ENCODE measurements at regions not wholly inside any gene's neighbourhood (a gene's known extent, or its start where the extent isn't known, plus 50 kb on each side); places are given as distances from the start of the nearest gene placed in this dataset.

DNA sequence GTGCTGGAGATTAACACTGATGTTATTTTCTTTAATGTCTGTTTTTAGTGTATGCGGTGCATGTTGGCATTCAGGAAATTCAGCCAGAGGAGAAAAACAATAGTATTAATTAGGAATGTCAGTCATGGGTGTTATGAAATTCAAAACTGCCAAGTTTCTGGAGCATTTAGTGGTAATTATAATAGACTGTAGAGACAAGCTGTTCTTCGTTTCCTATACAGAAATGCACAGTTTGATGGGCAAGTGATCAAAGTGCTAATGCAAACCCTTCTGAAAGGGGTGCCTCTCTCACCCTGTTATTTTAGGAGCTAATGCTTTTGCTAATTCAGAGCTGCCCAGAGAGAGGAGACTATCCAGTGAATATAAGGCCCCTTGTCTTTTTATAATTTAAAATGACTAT is 573.8 kb upstream of the EEF2KMT start:
- H3K4me3 ChIP-seq (ENCODE audit: low read length in 2 of 2), result no peak overlapping the region
- peaks cover 0 to 3% of the 10 kb centered on the region in 2 donors for H3K27me3 ChIP-seq (ENCODE audit: control insufficient read depth in 1 of 2, insufficient read depth in 2 of 2, low read length in 2 of 2)
- no peaks in the 10 kb centered on the region for H3K9me3 ChIP-seq (ENCODE audit: control insufficient read depth in 2 of 2, low read length in 2 of 2)
- no peaks in the 10 kb centered on the region for H3K36me3 ChIP-seq (ENCODE audit: control insufficient read depth in 2 of 2, insufficient read depth in 2 of 2, low read length in 2 of 2)
- no peak overlapping the region for H3K27ac ChIP-seq (ENCODE audit: low read length)
- no peak overlapping the region for H3K9ac ChIP-seq (ENCODE audit: low read length in 2 of 2)
- no peaks in the 10 kb centered on the region for H3K4me1 ChIP-seq (ENCODE audit: control insufficient read depth, insufficient read depth, low read length)

DNA sequence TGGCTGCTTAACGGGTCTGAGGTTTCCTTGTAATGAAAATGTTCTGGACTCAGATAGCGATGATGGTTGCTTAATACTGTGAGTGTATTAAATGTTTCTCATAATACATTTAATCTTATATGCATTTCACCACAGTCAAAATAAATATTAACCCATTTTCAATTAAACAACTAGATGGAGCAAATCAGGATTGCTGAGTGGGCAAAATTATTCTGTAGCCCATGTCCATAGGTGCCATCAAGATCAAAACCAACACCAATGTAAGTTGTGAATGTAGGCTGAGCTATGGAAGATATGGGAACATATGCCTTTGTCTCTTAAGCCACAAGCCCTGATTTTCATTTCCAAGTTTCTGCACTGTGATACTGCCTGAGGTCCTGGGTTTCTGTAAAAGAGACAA is 572.6 kb upstream of the EEF2KMT start:
- no peaks in the 10 kb centered on the region for H3K9me3 ChIP-seq (ENCODE audit: control insufficient read depth in 2 of 2, low read length in 2 of 2)
- H3K9ac ChIP-seq (ENCODE audit: low read length in 2 of 2), result no peak overlapping the region
- H3K36me3 ChIP-seq (ENCODE audit: control insufficient read depth in 2 of 2, insufficient read depth in 2 of 2, low read length in 2 of 2), result no peaks in the 10 kb centered on the region
- H3K27me3 ChIP-seq (ENCODE audit: control insufficient read depth in 1 of 2, insufficient read depth in 2 of 2, low read length in 2 of 2), result peaks cover 0 to 3% of the 10 kb centered on the region in 2 donors
- H3K4me1 ChIP-seq (ENCODE audit: control insufficient read depth, insufficient read depth, low read length), result no peaks in the 10 kb centered on the region
- no peak overlapping the region for H3K4me3 ChIP-seq (ENCODE audit: low read length in 2 of 2)
- no peak overlapping the region for H3K27ac ChIP-seq (ENCODE audit: low read length)

DNA sequence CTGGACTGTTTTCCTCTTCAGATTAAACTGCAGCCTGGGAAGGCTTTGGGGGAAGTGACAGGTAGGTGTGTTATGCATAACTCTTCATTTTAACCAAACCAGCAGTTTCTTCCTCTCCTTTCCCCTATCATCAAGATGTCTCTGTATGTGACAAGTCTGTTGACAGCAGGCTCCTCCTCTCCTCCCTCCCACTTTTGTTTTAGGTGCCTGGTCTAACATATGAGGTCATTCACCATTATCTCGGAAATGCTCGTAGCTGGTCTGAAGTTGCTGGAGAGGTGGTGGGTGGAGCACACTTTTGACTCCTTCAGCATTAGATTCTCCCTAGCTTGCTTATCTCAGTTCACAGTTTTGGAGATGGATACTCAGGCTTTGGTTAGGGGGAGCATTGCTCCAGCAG is 571.0 kb upstream of the EEF2KMT start:
- no peak overlapping the region for H3K4me3 ChIP-seq (ENCODE audit: low read length in 2 of 2)
- H3K27ac ChIP-seq (ENCODE audit: low read length), result no peak overlapping the region
- no peak overlapping the region for H3K9ac ChIP-seq (ENCODE audit: low read length in 2 of 2)
- no peaks in the 10 kb centered on the region for H3K36me3 ChIP-seq (ENCODE audit: control insufficient read depth in 2 of 2, insufficient read depth in 2 of 2, low read length in 2 of 2)
- H3K9me3 ChIP-seq (ENCODE audit: control insufficient read depth in 2 of 2, low read length in 2 of 2), result no peaks in the 10 kb centered on the region
- H3K27me3 ChIP-seq (ENCODE audit: control insufficient read depth in 1 of 2, insufficient read depth in 2 of 2, low read length in 2 of 2), result peaks cover 0 to 3% of the 10 kb centered on the region in 2 donors
- H3K4me1 ChIP-seq (ENCODE audit: control insufficient read depth, insufficient read depth, low read length), result no peaks in the 10 kb centered on the region

DNA sequence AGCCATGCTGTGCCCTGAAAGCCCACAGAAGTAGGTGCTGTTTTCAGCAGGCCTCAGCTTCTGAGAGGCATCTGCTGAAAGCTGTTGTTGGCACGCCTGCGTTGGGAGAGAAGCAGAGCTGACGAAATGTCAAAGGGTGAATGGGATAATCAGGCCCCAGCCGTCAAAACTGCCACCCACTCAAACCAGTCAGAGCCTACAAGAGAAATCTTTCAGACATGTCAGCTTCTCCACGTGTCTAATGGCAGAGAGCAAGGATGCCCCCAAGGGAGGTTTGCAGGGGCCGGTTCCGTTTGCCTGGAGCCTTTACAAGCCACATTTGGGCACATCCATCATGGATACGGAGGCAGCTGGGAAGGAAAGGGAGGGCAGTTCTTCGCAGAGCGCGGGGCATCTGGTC is 568.2 kb upstream of the EEF2KMT start:
- Histone ChIP-seq H3K9me3 (ENCODE audit: control insufficient read depth in 2 of 2, low read length in 2 of 2) (no peaks in the 10 kb centered on the region), H3K4me3 (ENCODE audit: low read length in 2 of 2) (no peak overlapping the region), H3K9ac (ENCODE audit: low read length in 2 of 2) (no peak overlapping the region), H3K4me1 (ENCODE audit: control insufficient read depth, insufficient read depth, low read length) (no peaks in the 10 kb centered on the region), H3K36me3 (ENCODE audit: control insufficient read depth in 2 of 2, insufficient read depth in 2 of 2, low read length in 2 of 2) (no peaks in the 10 kb centered on the region), H3K27ac (ENCODE audit: low read length) (no peak overlapping the region), H3K27me3 (ENCODE audit: control insufficient read depth in 1 of 2, insufficient read depth in 2 of 2, low read length in 2 of 2) (peaks cover 0 to 3% of the 10 kb centered on the region in 2 donors)

DNA sequence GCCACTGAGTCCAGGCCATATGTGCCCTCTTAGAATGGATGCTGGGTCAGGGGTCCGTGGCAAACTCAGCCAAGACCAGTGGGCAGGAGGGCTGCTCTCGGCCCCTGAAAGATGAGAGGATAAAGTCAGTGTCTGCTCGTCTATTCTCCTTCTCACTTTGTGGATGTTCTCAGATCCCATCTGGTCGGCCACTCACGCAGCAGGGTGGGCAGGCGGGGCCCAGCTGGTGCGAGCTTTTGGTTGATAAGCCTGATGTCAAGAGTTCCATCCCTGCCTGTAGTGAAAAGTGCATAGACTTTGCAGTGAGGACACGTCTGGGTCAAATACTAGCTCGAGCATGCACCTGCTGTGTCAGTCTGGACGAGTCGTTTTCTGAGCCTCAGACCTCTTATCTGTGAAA is 556.2 kb upstream of the EEF2KMT start:
- Histone ChIP-seq H3K36me3 (ENCODE audit: control insufficient read depth in 2 of 2, insufficient read depth in 2 of 2, low read length in 2 of 2) (no peaks in the 10 kb centered on the region), H3K9ac (ENCODE audit: low read length in 2 of 2) (no peak overlapping the region), H3K27ac (ENCODE audit: low read length) (no peak overlapping the region), H3K4me3 (ENCODE audit: low read length in 2 of 2) (no peak overlapping the region), H3K9me3 (ENCODE audit: control insufficient read depth in 2 of 2, low read length in 2 of 2) (peaks cover 2 to 4% of the 10 kb centered on the region in 2 donors), H3K27me3 (ENCODE audit: control insufficient read depth in 1 of 2, insufficient read depth in 2 of 2, low read length in 2 of 2) (no peaks in the 10 kb centered on the region), H3K4me1 (ENCODE audit: control insufficient read depth, insufficient read depth, low read length) (no peaks in the 10 kb centered on the region)

DNA sequence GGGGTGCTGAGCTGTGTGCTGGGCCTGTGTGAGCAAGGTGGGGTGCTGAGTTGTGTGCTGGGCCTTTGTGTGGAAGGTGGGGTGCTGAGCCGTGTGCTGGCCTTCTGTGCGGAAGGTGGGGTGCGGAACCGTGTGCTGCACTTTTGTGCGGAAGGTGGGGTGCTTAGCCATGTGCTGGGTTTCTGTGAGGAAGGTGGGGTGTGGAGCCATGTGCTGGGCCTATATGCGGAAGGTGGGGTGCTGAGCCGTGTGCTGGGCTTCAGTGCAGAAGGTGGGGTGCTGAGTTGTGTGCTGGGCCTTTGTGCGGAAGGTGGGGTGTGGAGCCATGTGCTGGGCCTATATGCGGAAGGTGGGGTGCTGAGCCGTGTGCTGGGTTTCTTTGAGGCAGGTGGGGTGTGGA is 555.4 kb upstream of the EEF2KMT start:
- no peak overlapping the region for H3K4me3 ChIP-seq (ENCODE audit: low read length in 2 of 2)
- no peaks in the 10 kb centered on the region for H3K27me3 ChIP-seq (ENCODE audit: control insufficient read depth in 1 of 2, insufficient read depth in 2 of 2, low read length in 2 of 2)
- peaks cover 0 to 2% of the 10 kb centered on the region in 2 donors for H3K9me3 ChIP-seq (ENCODE audit: control insufficient read depth in 2 of 2, low read length in 2 of 2)
- no peak overlapping the region for H3K27ac ChIP-seq (ENCODE audit: low read length)
- H3K4me1 ChIP-seq (ENCODE audit: control insufficient read depth, insufficient read depth, low read length), result no peaks in the 10 kb centered on the region
- H3K9ac ChIP-seq (ENCODE audit: low read length in 2 of 2), result no peak overlapping the region
- H3K36me3 ChIP-seq (ENCODE audit: control insufficient read depth in 2 of 2, insufficient read depth in 2 of 2, low read length in 2 of 2), result no peaks in the 10 kb centered on the region

DNA sequence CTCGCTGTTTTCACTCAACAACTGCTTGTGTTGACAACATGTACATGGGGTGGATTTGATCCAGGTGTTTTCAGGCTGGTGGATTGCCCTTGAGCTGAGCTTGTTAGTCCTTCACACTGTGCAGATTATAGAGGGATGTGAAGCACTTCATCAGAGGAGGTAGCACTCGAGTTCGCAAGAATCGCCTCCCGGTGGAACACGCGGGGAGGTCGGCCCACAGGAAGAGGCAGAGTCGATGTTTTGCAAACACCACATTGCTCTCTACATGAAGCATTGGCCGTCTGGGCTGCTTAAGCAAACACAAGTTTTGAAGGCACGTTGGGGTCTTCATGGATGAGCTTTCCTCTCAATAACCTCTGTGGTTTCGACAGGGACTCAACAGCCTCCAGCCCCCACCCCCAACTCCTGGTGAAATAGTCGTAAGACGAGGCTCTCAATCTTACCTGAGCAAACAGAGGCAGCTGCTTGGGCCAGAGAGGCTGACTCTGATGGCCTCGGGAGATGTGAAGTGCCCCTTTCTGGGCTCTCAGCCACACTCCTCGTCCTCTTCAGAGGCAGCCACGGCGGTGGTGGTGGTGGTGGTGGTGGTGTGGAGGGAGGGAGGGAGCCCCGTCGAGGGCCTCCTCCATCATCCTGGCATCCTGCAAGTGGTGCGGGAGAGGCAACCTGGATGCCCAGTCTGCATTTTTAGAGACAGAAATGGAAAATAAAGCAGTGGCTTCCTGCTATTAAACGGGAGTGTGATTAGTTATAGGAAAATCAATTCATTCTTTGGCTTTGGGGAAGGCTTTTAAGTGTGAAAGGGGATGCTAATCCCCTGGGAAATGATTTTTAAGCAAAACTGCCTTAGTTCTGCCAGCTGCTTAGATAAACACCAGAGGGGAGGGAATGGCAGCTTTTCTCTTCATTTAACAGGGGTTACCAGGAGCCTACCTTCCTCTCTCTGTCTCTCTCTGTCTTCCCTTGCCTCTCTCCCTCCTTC is 552.5 kb upstream of the EEF2KMT start:
- Histone ChIP-seq H3K27ac (ENCODE audit: low read length) (no peak overlapping the region), H3K36me3 (ENCODE audit: control insufficient read depth in 2 of 2, insufficient read depth in 2 of 2, low read length in 2 of 2) (no peaks in the 10 kb centered on the region), H3K9me3 (ENCODE audit: control insufficient read depth in 2 of 2, low read length in 2 of 2) (no peaks in the 10 kb centered on the region), H3K4me3 (ENCODE audit: low read length in 2 of 2) (no peak overlapping the region), H3K4me1 (ENCODE audit: control insufficient read depth, insufficient read depth, low read length) (no peaks in the 10 kb centered on the region), H3K9ac (ENCODE audit: low read length in 2 of 2) (no peak overlapping the region), H3K27me3 (ENCODE audit: control insufficient read depth in 1 of 2, insufficient read depth in 2 of 2, low read length in 2 of 2) (no peaks in the 10 kb centered on the region)

DNA sequence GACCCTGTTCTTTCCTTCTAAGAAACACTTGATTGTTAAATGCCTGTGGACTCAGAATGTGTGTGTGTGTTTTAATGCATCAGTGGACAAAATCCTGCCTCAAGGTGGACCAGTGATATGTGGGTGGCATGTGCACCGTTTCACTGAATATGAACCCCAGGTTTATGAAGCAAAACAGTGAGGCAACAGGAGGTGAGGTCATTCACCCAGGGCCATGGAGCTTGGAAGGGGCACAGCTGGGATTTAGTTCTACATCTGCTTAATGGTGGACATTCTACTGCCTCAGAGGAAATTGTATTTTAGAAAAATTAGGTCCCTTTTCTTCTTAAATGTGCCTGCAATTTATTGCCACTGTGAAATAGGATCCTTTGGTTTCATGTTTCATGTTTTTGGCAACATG is 549.5 kb upstream of the EEF2KMT start:
- H3K4me3 ChIP-seq (ENCODE audit: low read length in 2 of 2), result no peak overlapping the region
- no peaks in the 10 kb centered on the region for H3K36me3 ChIP-seq (ENCODE audit: control insufficient read depth in 2 of 2, insufficient read depth in 2 of 2, low read length in 2 of 2)
- H3K27me3 ChIP-seq (ENCODE audit: control insufficient read depth in 1 of 2, insufficient read depth in 2 of 2, low read length in 2 of 2), result no peaks in the 10 kb centered on the region
- no peak overlapping the region for H3K27ac ChIP-seq (ENCODE audit: low read length)
- no peaks in the 10 kb centered on the region for H3K4me1 ChIP-seq (ENCODE audit: control insufficient read depth, insufficient read depth, low read length)
- H3K9ac ChIP-seq (ENCODE audit: low read length in 2 of 2), result no peak overlapping the region
- H3K9me3 ChIP-seq (ENCODE audit: control insufficient read depth in 2 of 2, low read length in 2 of 2), result no peaks in the 10 kb centered on the region

DNA sequence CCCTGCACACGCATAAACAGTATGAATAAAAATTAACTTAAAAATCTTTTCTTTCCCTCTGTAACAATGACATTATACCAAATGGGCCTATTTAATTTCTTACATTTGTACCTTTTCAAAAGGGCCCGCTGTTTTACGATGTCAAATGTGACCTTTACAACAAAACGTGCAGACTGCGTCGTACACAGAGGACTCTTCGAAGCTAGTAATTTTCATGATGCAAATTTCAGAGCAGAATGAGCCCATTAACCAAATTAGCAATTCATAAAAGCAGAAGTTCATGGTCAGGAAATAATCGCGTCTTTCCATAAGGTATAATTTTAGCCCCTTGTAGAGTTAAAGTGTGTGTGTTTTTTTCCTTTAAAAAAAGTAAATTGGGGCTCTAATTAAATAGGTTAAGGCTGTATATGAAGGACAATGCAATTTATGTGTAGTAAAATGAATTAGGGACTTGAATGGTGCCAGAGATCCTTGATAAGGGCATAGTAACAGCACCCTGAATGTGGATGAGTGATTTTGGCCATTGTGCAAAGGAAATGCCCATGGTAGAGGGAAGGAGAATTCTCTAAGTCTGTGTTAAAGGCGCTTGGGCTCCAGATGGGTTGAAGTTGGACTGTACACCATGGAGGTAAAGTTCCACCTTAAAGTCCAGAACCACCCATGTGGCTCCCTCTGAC is 546.4 kb upstream of the EEF2KMT start:
- Histone ChIP-seq H3K27ac (ENCODE audit: low read length) (no peak overlapping the region), H3K27me3 (ENCODE audit: control insufficient read depth in 1 of 2, insufficient read depth in 2 of 2, low read length in 2 of 2) (no peaks in the 10 kb centered on the region), H3K9me3 (ENCODE audit: control insufficient read depth in 2 of 2, low read length in 2 of 2) (peaks cover 0 to 5% of the 10 kb centered on the region in 2 donors), H3K9ac (ENCODE audit: low read length in 2 of 2) (no peak overlapping the region), H3K4me1 (ENCODE audit: control insufficient read depth, insufficient read depth, low read length) (no peaks in the 10 kb centered on the region), H3K36me3 (ENCODE audit: control insufficient read depth in 2 of 2, insufficient read depth in 2 of 2, low read length in 2 of 2) (no peaks in the 10 kb centered on the region), H3K4me3 (ENCODE audit: low read length in 2 of 2) (no peak overlapping the region)

DNA sequence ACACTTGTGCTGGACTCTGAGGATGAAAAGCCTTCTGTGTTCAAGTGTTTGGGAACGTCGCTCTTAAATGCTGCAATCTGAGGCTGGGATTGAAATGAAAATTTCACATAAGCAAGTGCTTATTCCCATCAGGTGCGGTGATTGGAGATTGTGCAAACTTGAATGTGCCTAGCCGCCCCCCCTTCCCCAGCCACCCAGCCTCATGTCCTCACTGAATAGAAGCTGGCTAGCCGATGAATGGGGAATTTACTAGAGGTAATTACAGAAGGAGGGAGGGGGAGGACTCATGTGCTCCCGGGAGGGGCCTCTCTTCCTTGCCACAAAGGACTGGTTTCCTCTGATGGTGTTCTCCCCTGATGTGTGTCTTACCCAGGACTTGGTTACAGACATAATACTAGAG is 544.8 kb upstream of the EEF2KMT start:
- Histone ChIP-seq H3K27ac (ENCODE audit: low read length) (no peak overlapping the region), H3K9me3 (ENCODE audit: control insufficient read depth in 2 of 2, low read length in 2 of 2) (peaks cover 0 to 7% of the 10 kb centered on the region in 2 donors), H3K9ac (ENCODE audit: low read length in 2 of 2) (no peak overlapping the region), H3K4me1 (ENCODE audit: control insufficient read depth, insufficient read depth, low read length) (no peaks in the 10 kb centered on the region), H3K4me3 (ENCODE audit: low read length in 2 of 2) (no peak overlapping the region), H3K27me3 (ENCODE audit: control insufficient read depth in 1 of 2, insufficient read depth in 2 of 2, low read length in 2 of 2) (no peaks in the 10 kb centered on the region), H3K36me3 (ENCODE audit: control insufficient read depth in 2 of 2, insufficient read depth in 2 of 2, low read length in 2 of 2) (no peaks in the 10 kb centered on the region)

DNA sequence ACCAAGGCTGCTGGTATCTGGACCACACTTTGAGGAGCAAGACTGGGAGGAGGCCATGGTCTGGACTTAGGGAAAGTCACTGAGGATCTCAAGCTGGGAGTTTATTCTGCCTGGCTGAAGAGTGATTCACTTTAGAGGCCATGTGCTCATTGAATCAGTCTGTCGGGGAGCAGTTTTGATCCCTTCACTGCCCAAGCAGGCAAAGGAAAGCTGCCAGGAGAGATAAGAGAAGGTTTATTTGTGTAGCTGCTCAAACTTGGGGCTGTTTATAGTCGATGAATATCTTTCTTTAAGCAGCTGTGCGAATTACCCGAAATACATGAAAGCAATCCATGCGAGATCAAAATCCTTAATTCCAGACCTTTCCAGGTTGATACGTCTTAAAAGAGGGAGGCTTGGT is 544.4 kb upstream of the EEF2KMT start:
- Histone ChIP-seq H3K9me3 (ENCODE audit: control insufficient read depth in 2 of 2, low read length in 2 of 2) (peaks cover 0 to 7% of the 10 kb centered on the region in 2 donors), H3K4me3 (ENCODE audit: low read length in 2 of 2) (no peak overlapping the region), H3K4me1 (ENCODE audit: control insufficient read depth, insufficient read depth, low read length) (no peaks in the 10 kb centered on the region), H3K9ac (ENCODE audit: low read length in 2 of 2) (no peak overlapping the region), H3K36me3 (ENCODE audit: control insufficient read depth in 2 of 2, insufficient read depth in 2 of 2, low read length in 2 of 2) (no peaks in the 10 kb centered on the region), H3K27ac (ENCODE audit: low read length) (no peak overlapping the region), H3K27me3 (ENCODE audit: control insufficient read depth in 1 of 2, insufficient read depth in 2 of 2, low read length in 2 of 2) (no peaks in the 10 kb centered on the region)
